ENCODE measurements at regions not wholly inside any gene's neighbourhood (a gene's known extent, or its start where the extent isn't known, plus 50 kb on each side); places are given as distances from the start of the nearest gene placed in this dataset.

- no peaks in the 10 kb centered on the region for H3K36me3 Mint-ChIP-seq (ENCODE audit: low read depth)
- no peaks in the 10 kb centered on the region for H3K4me1 Mint-ChIP-seq (ENCODE audit: low read depth)
- DNase-seq = no peak
- H3K27ac Mint-ChIP-seq = no peak overlapping the region
- no peaks in the 10 kb centered on the region for H3K9me3 Mint-ChIP-seq
- H3K27me3 Mint-ChIP-seq = peaks cover 39% of the 10 kb centered on the region
- H3K4me3 Mint-ChIP-seq = no peak overlapping the region
Measured at GRCh38 chr2:236794176-236794957, 224.7 kb downstream of the ACKR3 start.

- Mint-ChIP-seq H3K4me3 (no peak overlapping the region), H3K4me1 (ENCODE audit: low read depth) (no peaks in the 10 kb centered on the region), H3K27ac (no peak overlapping the region), H3K9me3 (no peaks in the 10 kb centered on the region), H3K36me3 (ENCODE audit: low read depth) (no peaks in the 10 kb centered on the region), H3K27me3 (peaks cover 35% of the 10 kb centered on the region)
- no peak for DNase-seq
Measured at GRCh38 chr2:236795169-236795860, 225.7 kb downstream of the ACKR3 start.

- Mint-ChIP-seq H3K36me3 (ENCODE audit: low read depth) (no peaks in the 10 kb centered on the region), H3K9me3 (no peaks in the 10 kb centered on the region), H3K4me3 (no peak overlapping the region), H3K27ac (no peak overlapping the region), H3K27me3 (peaks cover 32% of the 10 kb centered on the region), H3K4me1 (ENCODE audit: low read depth) (no peaks in the 10 kb centered on the region)
- no peak for DNase-seq
Measured at GRCh38 chr2:236795861-236796219, 226.2 kb downstream of the ACKR3 start.

GRCh38 chr2:236796236-236796635, 226.6 kb downstream of the ACKR3 start:
- Mint-ChIP-seq H3K36me3 (ENCODE audit: low read depth) (no peaks in the 10 kb centered on the region), H3K4me1 (ENCODE audit: low read depth) (no peaks in the 10 kb centered on the region), H3K4me3 (no peak overlapping the region), H3K27ac (no peak overlapping the region), H3K9me3 (no peaks in the 10 kb centered on the region), H3K27me3 (peaks cover 32% of the 10 kb centered on the region)
- no peak for DNase-seq

- Mint-ChIP-seq H3K4me1 (ENCODE audit: low read depth) (no peaks in the 10 kb centered on the region), H3K4me3 (no peak overlapping the region), H3K36me3 (ENCODE audit: low read depth) (no peaks in the 10 kb centered on the region), H3K27ac (no peak overlapping the region), H3K27me3 (peaks cover 23% of the 10 kb centered on the region), H3K9me3 (no peaks in the 10 kb centered on the region)
- no peak for DNase-seq
Measured at GRCh38 chr2:236797411-236797810, 227.8 kb downstream of the ACKR3 start.

- Mint-ChIP-seq H3K9me3 (no peaks in the 10 kb centered on the region), H3K4me3 (no peak overlapping the region), H3K36me3 (ENCODE audit: low read depth) (no peaks in the 10 kb centered on the region), H3K4me1 (ENCODE audit: low read depth) (no peaks in the 10 kb centered on the region), H3K27me3 (peaks cover 26% of the 10 kb centered on the region), H3K27ac (no peak overlapping the region)
- no peak for DNase-seq
Measured at GRCh38 chr2:236798491-236798890, 228.9 kb downstream of the ACKR3 start.

- Mint-ChIP-seq H3K4me1 (ENCODE audit: low read depth) (no peaks in the 10 kb centered on the region), H3K27ac (no peak overlapping the region), H3K27me3 (peaks cover 31% of the 10 kb centered on the region), H3K9me3 (no peaks in the 10 kb centered on the region), H3K36me3 (ENCODE audit: low read depth) (no peaks in the 10 kb centered on the region), H3K4me3 (no peak overlapping the region)
- DNase-seq = no peak
Measured at GRCh38 chr2:236799391-236800026, 229.9 kb downstream of the ACKR3 start.

GRCh38 chr2:236802862-236803261, 233.2 kb downstream of the ACKR3 start:
- Mint-ChIP-seq H3K27ac (no peak overlapping the region), H3K36me3 (ENCODE audit: low read depth) (no peaks in the 10 kb centered on the region)

GRCh38 chr2:236803621-236804020, 234.0 kb downstream of the ACKR3 start:
- Mint-ChIP-seq H3K9me3 (peaks cover 9% of the 10 kb centered on the region), H3K27me3 (peaks cover 33% of the 10 kb centered on the region), H3K4me1 (ENCODE audit: low read depth) (no peaks in the 10 kb centered on the region), H3K36me3 (ENCODE audit: low read depth) (no peaks in the 10 kb centered on the region), H3K27ac (no peak overlapping the region), H3K4me3 (no peak overlapping the region)
- DNase-seq = no peak

More at GRCh38 chr2:236802862-236803261, 233.2 kb downstream of the ACKR3 start:
- Mint-ChIP-seq H3K4me3 (no peak overlapping the region), H3K4me1 (ENCODE audit: low read depth) (no peaks in the 10 kb centered on the region), H3K9me3 (peaks cover 4% of the 10 kb centered on the region), H3K27me3 (peaks cover 32% of the 10 kb centered on the region)
- DNase-seq = no peak

GRCh38 chr2:236805800-236806531, 236.3 kb downstream of the ACKR3 start:
- peaks cover 22% of the 10 kb centered on the region for H3K9me3 Mint-ChIP-seq
- no peak for DNase-seq
- H3K36me3 Mint-ChIP-seq (ENCODE audit: low read depth) = no peaks in the 10 kb centered on the region
- peaks cover 30% of the 10 kb centered on the region for H3K27me3 Mint-ChIP-seq
- no peak overlapping the region for H3K27ac Mint-ChIP-seq
- H3K4me1 Mint-ChIP-seq (ENCODE audit: low read depth) = no peaks in the 10 kb centered on the region
- no peak overlapping the region for H3K4me3 Mint-ChIP-seq

GRCh38 chr2:236809716-236810115, 240.1 kb downstream of the ACKR3 start:
- no peak overlapping the region for H3K4me3 Mint-ChIP-seq
- H3K9me3 Mint-ChIP-seq = peaks cover 22% of the 10 kb centered on the region
- no peak overlapping the region for H3K27ac Mint-ChIP-seq
- DNase-seq = no peak
- no peaks in the 10 kb centered on the region for H3K36me3 Mint-ChIP-seq (ENCODE audit: low read depth)
- no peaks in the 10 kb centered on the region for H3K4me1 Mint-ChIP-seq (ENCODE audit: low read depth)
- peaks cover 20% of the 10 kb centered on the region for H3K27me3 Mint-ChIP-seq

- peaks cover 15% of the 10 kb centered on the region for H3K27me3 Mint-ChIP-seq
- H3K9me3 Mint-ChIP-seq = peaks cover 22% of the 10 kb centered on the region
- H3K4me3 Mint-ChIP-seq = no peak overlapping the region
- no peaks in the 10 kb centered on the region for H3K4me1 Mint-ChIP-seq (ENCODE audit: low read depth)
- no peak overlapping the region for H3K27ac Mint-ChIP-seq
- no peaks in the 10 kb centered on the region for H3K36me3 Mint-ChIP-seq (ENCODE audit: low read depth)
- DNase-seq = no peak
Measured at GRCh38 chr2:236811062-236811656, 241.5 kb downstream of the ACKR3 start.

- DNase-seq = no peak
- no peak overlapping the region for H3K27ac Mint-ChIP-seq
- H3K36me3 Mint-ChIP-seq (ENCODE audit: low read depth) = no peaks in the 10 kb centered on the region
- peaks cover 11% of the 10 kb centered on the region for H3K27me3 Mint-ChIP-seq
- H3K4me1 Mint-ChIP-seq (ENCODE audit: low read depth) = no peaks in the 10 kb centered on the region
- H3K9me3 Mint-ChIP-seq = peaks cover 12% of the 10 kb centered on the region
- H3K4me3 Mint-ChIP-seq = no peak overlapping the region
Measured at GRCh38 chr2:236813766-236814165, 244.1 kb downstream of the ACKR3 start.

GRCh38 chr2:236814593-236814992, 245.0 kb downstream of the ACKR3 start:
- Mint-ChIP-seq H3K4me1 (ENCODE audit: low read depth) (no peaks in the 10 kb centered on the region), H3K9me3 (peaks cover 7% of the 10 kb centered on the region), H3K4me3 (no peak overlapping the region), H3K27me3 (peaks cover 10% of the 10 kb centered on the region), H3K27ac (no peak overlapping the region), H3K36me3 (ENCODE audit: low read depth) (no peaks in the 10 kb centered on the region)
- no peak for DNase-seq
